ENCODE measurements at regions not wholly inside any gene's neighbourhood (a gene's known extent, or its start where the extent isn't known, plus 50 kb on each side); places are given as distances from the start of the nearest gene placed in this dataset.

- DNase-seq = no peak
- no peak overlapping the region for H3K27ac ChIP-seq
- H3K4me1 ChIP-seq (replicated peaks in 1 of 2) = no peaks in the 10 kb centered on the region
- H3K4me3 ChIP-seq = no peak overlapping the region
- no peaks in the 10 kb centered on the region for H3K36me3 ChIP-seq (replicated peaks in 1 of 2)
- intact Hi-C loops (cut with DNase I) = no loop called here
- WGBS, 4 donors = 55 to 63% methylated on average over 6 of the region's 6 CpGs; no CpG with 5 or more reads in 2 of the 4 donors
- H3K9me3 ChIP-seq (replicated peaks in 1 of 3) = no peaks in the 10 kb centered on the region
- TF ChIP-seq POLR2A (IDR thresholded peaks at IDR 0.05) = no peak
- TF ChIP-seq CTCF (IDR thresholded peaks at IDR 0.05) = no peak
- no peaks in the 10 kb centered on the region for H3K27me3 ChIP-seq
Observed at GRCh38 chrY:21185419-21186105, 325.6 kb upstream of the RBMY1B start.

GRCh38 chrY:21192694-21193093 lies 318.4 kb upstream of the RBMY1B start:
- Histone ChIP-seq H3K4me1 (replicated peaks in 1 of 2) (no peaks in the 10 kb centered on the region), H3K27me3 (no peaks in the 10 kb centered on the region), H3K36me3 (replicated peaks in 1 of 2) (no peaks in the 10 kb centered on the region), H3K4me3 (no peak overlapping the region), H3K27ac (no peak overlapping the region), H3K9me3 (replicated peaks in 1 of 3) (no peaks in the 10 kb centered on the region)
- DNase-seq = no peak
- TF ChIP-seq CTCF (IDR thresholded peaks at IDR 0.05) = no peak
- TF ChIP-seq POLR2A (IDR thresholded peaks at IDR 0.05) = no peak
- intact Hi-C loops (cut with DNase I) = no loop called here
- WGBS, 4 donors = 65 to 66% methylated on average over 3 of the region's 3 CpGs; no CpG with 5 or more reads in 2 of the 4 donors

GRCh38 chrY:21200246-21200645 lies 310.9 kb upstream of the RBMY1B start:
- DNase-seq = no peak
- intact Hi-C loops (cut with DNase I) = no loop called here
- no peak overlapping the region for H3K4me3 ChIP-seq
- H3K9me3 ChIP-seq (replicated peaks in 1 of 3) = no peaks in the 10 kb centered on the region
- no peaks in the 10 kb centered on the region for H3K4me1 ChIP-seq (replicated peaks in 1 of 2)
- TF ChIP-seq POLR2A (IDR thresholded peaks at IDR 0.05) (no peak), CTCF (IDR thresholded peaks at IDR 0.05) (no peak)
- H3K27me3 ChIP-seq = no peaks in the 10 kb centered on the region
- H3K27ac ChIP-seq = no peak overlapping the region
- H3K36me3 ChIP-seq (replicated peaks in 1 of 2) = no peaks in the 10 kb centered on the region

GRCh38 chrY:21227849-21228248 lies 283.3 kb upstream of the RBMY1B start:
- H3K9me3 ChIP-seq (replicated peaks in 1 of 3) = no peaks in the 10 kb centered on the region
- H3K36me3 ChIP-seq (replicated peaks in 1 of 2) = no peaks in the 10 kb centered on the region
- 69 to 100% methylated on average over 1 to 3 of the region's 3 CpGs; no CpG with 5 or more reads in 2 of the 4 donors for WGBS, 4 donors
- DNase-seq = no peak
- no peaks in the 10 kb centered on the region for H3K4me1 ChIP-seq (replicated peaks in 1 of 2)
- intact Hi-C loops (cut with DNase I) = no loop called here
- no peak overlapping the region for H3K27ac ChIP-seq
- TF ChIP-seq POLR2A (IDR thresholded peaks at IDR 0.05) (no peak), CTCF (IDR thresholded peaks at IDR 0.05) (no peak)
- H3K4me3 ChIP-seq = no peak overlapping the region
- H3K27me3 ChIP-seq = no peaks in the 10 kb centered on the region
